ENCODE measurements at regions not wholly inside any gene's neighbourhood (a gene's known extent, or its start where the extent isn't known, plus 50 kb on each side); places are given as distances from the start of the nearest gene placed in this dataset.

DNA sequence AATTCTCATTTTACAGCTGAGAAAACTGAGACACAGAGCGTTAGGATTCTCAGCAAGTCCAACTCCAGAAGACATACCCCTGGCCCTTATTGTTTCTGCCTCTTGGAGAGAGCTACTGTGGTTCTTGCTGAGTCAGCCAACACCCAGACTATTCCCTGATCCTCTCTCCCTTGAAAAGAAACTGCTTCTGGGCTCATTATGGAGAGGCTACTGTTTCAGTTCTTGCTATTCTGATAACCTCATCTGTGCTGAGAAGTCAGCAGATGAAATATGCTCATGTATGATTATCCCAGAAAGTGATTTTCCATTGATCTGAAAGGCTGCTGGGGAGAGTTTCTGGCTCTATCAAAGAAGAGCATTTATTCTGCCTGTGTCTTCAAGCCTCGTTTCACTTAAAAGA lies 455.6 kb upstream of the COBL start:
- 86% methylated on average over 2 of the region's 2 CpGs for WGBS

GRCh38 chr7:51764976-51765375 lies 448.4 kb upstream of the COBL start:
- Histone ChIP-seq H3K36me3 (ENCODE audit: control insufficient read depth in 2 of 2, insufficient read depth in 2 of 2, low read length in 1 of 2) (no peaks in the 10 kb centered on the region), H3K9me3 (ENCODE audit: control insufficient read depth in 2 of 2, insufficient read depth in 1 of 2, low read length in 1 of 2) (no peaks in the 10 kb centered on the region), H3K4me1 (ENCODE audit: control insufficient read depth in 2 of 2, insufficient read depth in 2 of 2, low read length in 2 of 2) (no peaks in the 10 kb centered on the region), H3K27ac (ENCODE audit: low read depth in 1 of 2, low read length in 1 of 2) (no peak overlapping the region), H3K27me3 (ENCODE audit: control insufficient read depth in 2 of 2, insufficient read depth in 1 of 2, low read length in 1 of 2) (no peaks in the 10 kb centered on the region), H3K4me3 (ENCODE audit: low read length in 2 of 2) (no peak overlapping the region)
- WGBS: 82% methylated on average over 2 of the region's 2 CpGs
- no peak for DNase-seq (ENCODE audit: low read depth in 6 of 9, low spot score in 9 of 9)

More for the DNA sequence above, 455.6 kb upstream of the COBL start:
- no peak overlapping the region for H3K4me3 ChIP-seq (ENCODE audit: low read length in 2 of 2)
- no peaks in the 10 kb centered on the region for H3K27me3 ChIP-seq (ENCODE audit: control insufficient read depth in 2 of 2, insufficient read depth in 1 of 2, low read length in 1 of 2)
- DNase-seq (ENCODE audit: low read depth in 6 of 9, low spot score in 9 of 9): no peak
- H3K9me3 ChIP-seq (ENCODE audit: control insufficient read depth in 2 of 2, insufficient read depth in 1 of 2, low read length in 1 of 2): no peaks in the 10 kb centered on the region
- no peaks in the 10 kb centered on the region for H3K36me3 ChIP-seq (ENCODE audit: control insufficient read depth in 2 of 2, insufficient read depth in 2 of 2, low read length in 1 of 2)
- no peaks in the 10 kb centered on the region for H3K4me1 ChIP-seq (ENCODE audit: control insufficient read depth in 2 of 2, insufficient read depth in 2 of 2, low read length in 2 of 2)
- H3K27ac ChIP-seq (ENCODE audit: low read depth in 1 of 2, low read length in 1 of 2): no peak overlapping the region

GRCh38 chr7:51759985-51760384 lies 443.4 kb upstream of the COBL start:
- Histone ChIP-seq H3K27me3 (ENCODE audit: control insufficient read depth in 2 of 2, insufficient read depth in 1 of 2, low read length in 1 of 2) (no peaks in the 10 kb centered on the region), H3K27ac (ENCODE audit: low read depth in 1 of 2, low read length in 1 of 2) (no peak overlapping the region), H3K4me3 (ENCODE audit: low read length in 2 of 2) (no peak overlapping the region), H3K4me1 (ENCODE audit: control insufficient read depth in 2 of 2, insufficient read depth in 2 of 2, low read length in 2 of 2) (no peaks in the 10 kb centered on the region), H3K9me3 (ENCODE audit: control insufficient read depth in 2 of 2, insufficient read depth in 1 of 2, low read length in 1 of 2) (no peaks in the 10 kb centered on the region), H3K36me3 (ENCODE audit: control insufficient read depth in 2 of 2, insufficient read depth in 2 of 2, low read length in 1 of 2) (no peaks in the 10 kb centered on the region)
- 76% methylated on average over 2 of the region's 2 CpGs for WGBS
- no peak for DNase-seq (ENCODE audit: low read depth in 6 of 9, low spot score in 9 of 9)

DNA sequence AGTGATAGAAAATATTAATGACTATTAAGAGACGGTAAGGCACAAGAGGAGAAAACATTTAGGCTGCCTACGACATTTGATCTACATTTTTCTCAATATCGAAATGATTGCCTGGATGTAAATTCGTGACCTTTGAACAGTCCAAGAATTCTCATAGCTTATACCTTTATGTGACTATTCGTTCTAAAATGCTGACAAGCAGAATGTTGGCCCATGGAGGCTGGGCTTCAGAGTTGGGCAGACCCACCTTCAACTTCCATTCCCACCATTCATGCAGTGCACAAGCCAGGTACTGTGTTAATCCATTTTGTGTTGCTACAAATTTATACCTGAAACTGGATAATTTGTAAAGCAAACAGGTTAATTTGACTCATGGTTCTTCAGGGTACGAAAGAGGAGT lies 441.4 kb upstream of the COBL start:
- no peak overlapping the region for H3K27ac ChIP-seq (ENCODE audit: low read depth in 1 of 2, low read length in 1 of 2)

DNA sequence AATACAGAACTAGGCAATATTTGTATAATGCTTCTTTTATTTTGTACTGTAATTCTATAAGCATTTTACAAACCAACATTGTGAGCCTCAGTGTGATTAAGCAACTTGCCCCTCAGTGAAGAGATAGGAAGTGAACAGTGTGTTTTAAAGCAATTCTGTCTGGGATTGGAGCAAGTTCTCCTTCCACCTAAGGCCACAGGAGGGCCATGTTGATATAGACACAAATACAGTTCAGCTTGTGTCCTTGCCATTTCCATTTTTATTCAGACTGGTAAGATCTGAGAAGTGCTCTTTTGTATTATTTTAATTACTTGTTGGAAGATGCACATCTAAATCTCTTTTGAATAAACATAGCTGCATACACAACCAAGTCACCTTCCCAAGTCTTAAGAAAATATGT lies 416.3 kb upstream of the COBL start:
- DNase-seq (ENCODE audit: low read depth in 6 of 9, low spot score in 9 of 9): no peak
- Histone ChIP-seq H3K36me3 (ENCODE audit: control insufficient read depth in 2 of 2, insufficient read depth in 2 of 2, low read length in 1 of 2) (no peaks in the 10 kb centered on the region), H3K27ac (ENCODE audit: low read depth in 1 of 2, low read length in 1 of 2) (no peak overlapping the region), H3K4me3 (ENCODE audit: low read length in 2 of 2) (no peak overlapping the region), H3K9me3 (ENCODE audit: control insufficient read depth in 2 of 2, insufficient read depth in 1 of 2, low read length in 1 of 2) (peaks cover 3 to 11% of the 10 kb centered on the region in 2 donors), H3K4me1 (ENCODE audit: control insufficient read depth in 2 of 2, insufficient read depth in 2 of 2, low read length in 2 of 2) (no peaks in the 10 kb centered on the region), H3K27me3 (ENCODE audit: control insufficient read depth in 2 of 2, insufficient read depth in 1 of 2, low read length in 1 of 2) (no peaks in the 10 kb centered on the region)

More for the DNA sequence above, 441.4 kb upstream of the COBL start:
- DNase-seq (ENCODE audit: low read depth in 6 of 9, low spot score in 9 of 9): no peak
- Histone ChIP-seq H3K4me3 (ENCODE audit: low read length in 2 of 2) (no peak overlapping the region), H3K9me3 (ENCODE audit: control insufficient read depth in 2 of 2, insufficient read depth in 1 of 2, low read length in 1 of 2) (no peaks in the 10 kb centered on the region), H3K27me3 (ENCODE audit: control insufficient read depth in 2 of 2, insufficient read depth in 1 of 2, low read length in 1 of 2) (no peaks in the 10 kb centered on the region), H3K4me1 (ENCODE audit: control insufficient read depth in 2 of 2, insufficient read depth in 2 of 2, low read length in 2 of 2) (no peaks in the 10 kb centered on the region), H3K36me3 (ENCODE audit: control insufficient read depth in 2 of 2, insufficient read depth in 2 of 2, low read length in 1 of 2) (no peaks in the 10 kb centered on the region)
- 89% methylated on average over 6 of the region's 6 CpGs for WGBS

- no peak overlapping the region for H3K4me3 ChIP-seq (ENCODE audit: low read length in 2 of 2)
- H3K4me1 ChIP-seq (ENCODE audit: control insufficient read depth in 2 of 2, insufficient read depth in 2 of 2, low read length in 2 of 2): no peaks in the 10 kb centered on the region
- no peak overlapping the region for H3K27ac ChIP-seq (ENCODE audit: low read depth in 1 of 2, low read length in 1 of 2)
- H3K27me3 ChIP-seq (ENCODE audit: control insufficient read depth in 2 of 2, insufficient read depth in 1 of 2, low read length in 1 of 2): no peaks in the 10 kb centered on the region
- WGBS: 66% methylated on average over 5 of the region's 5 CpGs
- H3K9me3 ChIP-seq (ENCODE audit: control insufficient read depth in 2 of 2, insufficient read depth in 1 of 2, low read length in 1 of 2): peaks cover 1 to 7% of the 10 kb centered on the region in 2 donors
- DNase-seq (ENCODE audit: low read depth in 6 of 9, low spot score in 9 of 9): no peak
- H3K36me3 ChIP-seq (ENCODE audit: control insufficient read depth in 2 of 2, insufficient read depth in 2 of 2, low read length in 1 of 2): no peaks in the 10 kb centered on the region
Measured at GRCh38 chr7:51732116-51732515, 415.5 kb upstream of the COBL start.

DNA sequence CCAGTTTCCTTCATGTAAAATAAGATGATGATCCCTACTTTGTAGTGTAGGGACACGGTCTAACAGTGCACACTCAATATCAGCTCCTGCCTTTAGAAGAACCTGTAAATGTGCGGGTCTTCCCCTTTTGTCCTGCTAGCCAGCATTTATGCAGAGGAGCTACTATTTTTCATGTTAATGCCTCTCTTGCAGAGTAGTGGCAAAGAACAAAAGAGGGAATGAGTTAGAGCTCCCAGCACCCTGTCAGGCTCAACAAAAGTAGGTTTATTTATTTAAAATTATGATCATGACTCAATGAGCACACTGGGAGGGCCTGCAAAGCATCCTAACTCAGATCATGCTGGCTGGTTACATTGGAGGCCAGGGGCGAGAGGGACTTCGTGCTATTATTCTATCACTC lies 414.5 kb upstream of the COBL start:
- WGBS: 35% methylated on average over 4 of the region's 4 CpGs
- H3K4me3 ChIP-seq (ENCODE audit: low read length in 2 of 2): no peak overlapping the region
- peaks cover 1 to 7% of the 10 kb centered on the region in 2 donors for H3K9me3 ChIP-seq (ENCODE audit: control insufficient read depth in 2 of 2, insufficient read depth in 1 of 2, low read length in 1 of 2)
- no peak for DNase-seq (ENCODE audit: low read depth in 6 of 9, low spot score in 9 of 9)
- no peaks in the 10 kb centered on the region for H3K4me1 ChIP-seq (ENCODE audit: control insufficient read depth in 2 of 2, insufficient read depth in 2 of 2, low read length in 2 of 2)
- H3K27me3 ChIP-seq (ENCODE audit: control insufficient read depth in 2 of 2, insufficient read depth in 1 of 2, low read length in 1 of 2): no peaks in the 10 kb centered on the region
- H3K27ac ChIP-seq (ENCODE audit: low read depth in 1 of 2, low read length in 1 of 2): no peak overlapping the region
- H3K36me3 ChIP-seq (ENCODE audit: control insufficient read depth in 2 of 2, insufficient read depth in 2 of 2, low read length in 1 of 2): no peaks in the 10 kb centered on the region

- H3K9me3 ChIP-seq (ENCODE audit: control insufficient read depth in 2 of 2, insufficient read depth in 1 of 2, low read length in 1 of 2): no peaks in the 10 kb centered on the region
Measured at GRCh38 chr7:51727441-51727840, 410.8 kb upstream of the COBL start.

GRCh38 chr7:51706851-51707250 lies 390.2 kb upstream of the COBL start:
- H3K4me1 ChIP-seq (ENCODE audit: control insufficient read depth in 2 of 2, insufficient read depth in 2 of 2, low read length in 2 of 2): no peaks in the 10 kb centered on the region
- no peak for DNase-seq (ENCODE audit: low read depth in 6 of 9, low spot score in 9 of 9)
- no peak overlapping the region for H3K4me3 ChIP-seq (ENCODE audit: low read length in 2 of 2)
- H3K9me3 ChIP-seq (ENCODE audit: control insufficient read depth in 2 of 2, insufficient read depth in 1 of 2, low read length in 1 of 2): peaks cover 0 to 1% of the 10 kb centered on the region in 2 donors
- no peaks in the 10 kb centered on the region for H3K27me3 ChIP-seq (ENCODE audit: control insufficient read depth in 2 of 2, insufficient read depth in 1 of 2, low read length in 1 of 2)
- H3K36me3 ChIP-seq (ENCODE audit: control insufficient read depth in 2 of 2, insufficient read depth in 2 of 2, low read length in 1 of 2): no peaks in the 10 kb centered on the region
- H3K27ac ChIP-seq (ENCODE audit: low read depth in 1 of 2, low read length in 1 of 2): no peak overlapping the region
- WGBS: 75% methylated on average over 1 of the region's 1 CpG

More at GRCh38 chr7:51727441-51727840, 410.8 kb upstream of the COBL start:
- Histone ChIP-seq H3K27me3 (ENCODE audit: control insufficient read depth in 2 of 2, insufficient read depth in 1 of 2, low read length in 1 of 2) (no peaks in the 10 kb centered on the region), H3K36me3 (ENCODE audit: control insufficient read depth in 2 of 2, insufficient read depth in 2 of 2, low read length in 1 of 2) (no peaks in the 10 kb centered on the region), H3K27ac (ENCODE audit: low read depth in 1 of 2, low read length in 1 of 2) (no peak overlapping the region), H3K4me1 (ENCODE audit: control insufficient read depth in 2 of 2, insufficient read depth in 2 of 2, low read length in 2 of 2) (no peaks in the 10 kb centered on the region), H3K4me3 (ENCODE audit: low read length in 2 of 2) (no peak overlapping the region)
- WGBS: 84% methylated on average over 2 of the region's 2 CpGs
- DNase-seq (ENCODE audit: low read depth in 6 of 9, low spot score in 9 of 9): no peak

- Histone ChIP-seq H3K27ac (ENCODE audit: low read depth in 1 of 2, low read length in 1 of 2) (no peak overlapping the region), H3K27me3 (ENCODE audit: control insufficient read depth in 2 of 2, insufficient read depth in 1 of 2, low read length in 1 of 2) (no peaks in the 10 kb centered on the region), H3K4me1 (ENCODE audit: control insufficient read depth in 2 of 2, insufficient read depth in 2 of 2, low read length in 2 of 2) (no peaks in the 10 kb centered on the region), H3K4me3 (ENCODE audit: low read length in 2 of 2) (no peak overlapping the region), H3K9me3 (ENCODE audit: control insufficient read depth in 2 of 2, insufficient read depth in 1 of 2, low read length in 1 of 2) (peaks cover 0 to 1% of the 10 kb centered on the region in 2 donors), H3K36me3 (ENCODE audit: control insufficient read depth in 2 of 2, insufficient read depth in 2 of 2, low read length in 1 of 2) (no peaks in the 10 kb centered on the region)
- no peak for DNase-seq (ENCODE audit: low read depth in 6 of 9, low spot score in 9 of 9)
- WGBS: 83% methylated on average over 3 of the region's 3 CpGs
Measured at GRCh38 chr7:51705701-51706100, 389.1 kb upstream of the COBL start.

Measured in thymus (tissue), 11 donors.